Suprapubic skin (tissue), 4 donors: ENCODE measurements at regions not wholly inside any gene's neighbourhood (a gene's known extent, or its start where the extent isn't known, plus 50 kb on each side); places are given as distances from the start of the nearest gene placed in this dataset.

Experiments used
- CTCF ChIP-seq, 2 donors: fragments of 200-600 bp in 1 of 2; fragments of 450-650 bp in 1 of 2; sonication (generic) in 1 of 2; IDR thresholded peaks; one replicate each; pipeline ENCODE4 v1.5.1; 2016 to 2019; ENCODE audit warnings: antibody characterized with exemption in 2 of 2, mild to moderate bottlenecking in 1 of 2, moderate library complexity in 1 of 2
- EP300 ChIP-seq: sonication (generic); formaldehyde crosslinking; IDR thresholded peaks from one replicate; pipeline ENCODE4 v1.6.1; 2017; ENCODE audit warnings: antibody characterized with exemption
- POLR2A ChIP-seq, 2 donors: fragments of 450-650 bp; IDR thresholded peaks; one replicate each; pipeline ENCODE4 v1.6.1; 2017; ENCODE audit warnings: antibody characterized with exemption in 2 of 2, mild to moderate bottlenecking in 2 of 2, moderate library complexity in 2 of 2
- POLR2AphosphoS5 ChIP-seq, 3 donors: sonication (generic); formaldehyde crosslinking; IDR thresholded peaks; one replicate each; pipeline ENCODE4 v1.6.1; 2017; ENCODE audit warnings: antibody characterized with exemption in 3 of 3

- no peak for TF ChIP-seq CTCF (IDR thresholded peaks at IDR 0.05)
- no peak for TF ChIP-seq EP300
- no peak for TF ChIP-seq POLR2AphosphoS5 (IDR thresholded peaks at IDR 0.05)
- TF ChIP-seq POLR2A (IDR thresholded peaks at IDR 0.05): no peak
Measured at GRCh38 chr15:21271566-21271965, 168.7 kb downstream of the POTEB3 start.
